NCI-H82 treated with DMSO at 0.1 percent for 48 hours (cell line): ENCODE measurements at regions not wholly inside any gene's neighbourhood (a gene's known extent, or its start where the extent isn't known, plus 50 kb on each side); places are given as distances from the start of the nearest gene placed in this dataset.
"Not testable (repeated sequence)": the region's sequence is repeated elsewhere in the genome, so short reads cannot be mapped to it uniquely, and the experiment has no call there.

Source experiments
- DNase-seq: peaks from one replicate; lab custom pipeline; 2025; ENCODE audit not compliant: unreplicated experiment; lab: John Stamatoyannopoulos, UW

DNA sequence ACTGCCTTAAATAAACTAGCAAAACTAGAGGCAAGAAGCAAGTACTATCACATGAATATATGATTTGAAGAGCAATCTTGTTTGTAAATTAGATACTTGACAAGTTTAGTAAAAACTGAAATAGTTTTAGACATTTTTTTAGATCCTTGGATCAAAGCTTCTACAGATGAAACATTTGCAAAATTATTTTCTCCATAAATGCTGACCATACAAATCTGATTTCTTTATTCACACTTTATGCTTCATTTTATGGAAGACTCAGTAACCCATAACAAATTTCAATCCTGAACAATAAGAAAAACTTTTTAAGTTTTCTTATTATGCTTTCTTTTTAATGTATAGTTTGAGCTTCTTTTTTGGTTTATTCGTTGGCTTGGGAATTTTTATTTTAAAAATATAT is 750.2 kb upstream of the SLITRK5 start:
- no peak for DNase-seq

DNA sequence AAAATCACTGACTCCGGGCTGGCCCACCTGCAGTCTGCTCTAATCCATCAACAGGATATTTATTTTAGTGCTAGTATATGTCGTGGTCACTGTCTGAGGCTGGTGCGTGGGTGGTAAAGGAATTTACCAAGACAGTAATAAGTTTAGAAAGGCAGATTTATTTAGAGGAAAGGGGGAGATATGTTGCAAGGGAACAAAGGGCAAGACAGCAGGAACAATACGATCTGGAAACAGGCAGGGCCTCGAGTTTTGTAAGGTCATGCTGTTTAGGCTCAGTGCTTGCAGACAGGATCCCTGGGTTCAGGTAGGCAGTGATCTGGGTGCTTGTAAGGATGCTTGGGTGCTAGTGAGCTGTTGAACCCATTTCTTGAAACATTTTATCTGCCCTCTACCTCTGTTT is 748.2 kb upstream of the SLITRK5 start:
- no peak for DNase-seq

DNA sequence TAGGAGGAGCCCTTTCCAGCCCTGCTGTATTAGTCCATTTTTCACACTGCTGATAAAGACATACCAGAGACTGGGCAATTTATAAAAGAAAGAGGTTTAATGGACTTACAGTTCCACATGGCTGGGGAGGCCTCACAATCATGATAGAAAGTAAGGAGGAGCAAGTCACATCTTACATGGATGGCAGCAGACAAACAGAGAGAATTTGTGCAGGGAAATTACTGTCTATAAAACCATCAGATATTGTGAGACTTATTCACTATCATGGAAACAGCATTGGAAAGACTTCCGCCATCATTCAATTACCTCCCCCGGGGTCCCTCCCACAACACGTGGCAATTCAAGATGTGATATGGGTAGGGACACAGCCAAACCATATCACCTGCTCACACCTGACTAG is 744.3 kb upstream of the SLITRK5 start:
- not testable (repeated sequence) for DNase-seq

DNA sequence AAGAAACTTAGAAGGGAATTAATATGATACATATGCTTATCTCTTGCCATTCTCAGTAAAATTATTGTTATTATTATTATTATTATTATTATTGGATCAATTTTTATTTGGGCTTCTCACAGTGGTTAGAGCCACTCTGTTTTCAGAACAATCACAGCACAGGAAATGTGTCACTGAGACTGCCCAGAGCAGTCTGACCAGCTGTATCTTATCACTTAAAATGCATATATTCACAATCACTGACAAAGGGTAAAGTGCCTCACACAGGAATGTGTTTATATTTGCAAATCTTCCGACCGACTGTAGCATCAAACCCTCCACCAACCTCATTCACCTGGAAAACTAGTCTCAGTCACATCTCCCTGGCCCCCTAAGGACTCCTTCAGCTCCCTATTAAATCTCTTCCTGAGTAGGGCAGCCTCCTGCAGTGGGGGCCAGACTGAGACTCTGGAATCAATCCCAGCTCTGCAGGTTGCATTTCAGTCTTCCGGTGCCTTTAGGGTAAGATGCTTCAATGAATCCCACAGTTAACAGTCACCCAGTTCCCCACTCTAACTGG is 738.3 kb upstream of the SLITRK5 start:
- DNase-seq = no peak

DNA sequence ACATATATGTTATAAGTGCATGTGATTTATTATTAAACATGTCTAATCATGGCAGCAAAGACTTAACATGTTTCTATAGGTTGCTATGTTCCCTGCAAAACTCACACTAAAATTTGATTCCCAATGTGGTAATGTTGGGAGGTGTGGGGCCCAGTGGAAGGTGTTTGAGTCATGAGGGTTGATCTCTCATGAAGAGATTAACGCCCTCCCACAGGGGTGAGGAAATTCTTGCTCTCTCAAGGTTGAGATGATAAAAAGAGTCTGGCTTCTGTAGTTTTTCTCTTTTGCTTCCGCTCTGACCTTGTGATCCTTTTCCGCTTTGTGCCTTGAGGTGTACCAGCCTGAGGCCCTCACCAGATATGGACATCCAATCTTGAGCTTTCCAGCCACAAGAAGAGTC is 737.5 kb upstream of the SLITRK5 start:
- DNase-seq = no peak

DNA sequence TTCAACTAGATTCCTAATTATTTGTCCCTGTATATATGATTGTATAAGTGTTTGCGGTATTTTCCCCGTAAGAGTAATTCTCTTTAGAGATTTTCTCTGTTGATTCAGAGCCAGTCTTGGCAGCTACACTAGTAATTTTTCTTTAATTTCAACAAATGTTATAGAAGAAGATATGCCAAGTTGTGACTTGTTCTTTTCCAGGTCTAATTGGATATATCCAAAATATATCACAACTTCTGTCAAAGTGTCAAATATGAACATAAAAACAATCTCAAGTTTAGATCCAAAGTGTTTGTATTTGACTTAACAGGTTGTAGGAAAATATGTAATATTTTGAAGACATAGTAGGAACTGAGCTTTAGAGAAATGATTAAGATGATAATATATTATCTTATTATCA is 733.9 kb upstream of the SLITRK5 start:
- DNase-seq = no peak

DNA sequence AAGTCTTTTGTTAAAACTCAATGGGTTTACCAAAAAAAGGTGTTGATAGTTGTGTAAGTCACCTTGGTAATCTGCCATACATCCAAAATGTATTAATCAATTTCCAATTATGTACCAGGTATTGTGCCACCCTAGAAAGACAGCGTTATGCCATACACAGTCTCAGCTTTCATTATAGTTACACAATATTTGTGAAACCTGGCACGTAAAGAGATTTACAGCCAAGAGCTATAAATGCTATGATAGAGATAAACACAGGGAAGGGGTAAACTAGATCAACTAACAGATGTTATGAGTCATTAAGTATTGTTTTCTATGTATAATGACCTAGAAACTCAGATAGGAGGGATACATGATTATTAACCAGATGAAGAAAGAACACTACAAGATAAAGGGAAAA is 725.6 kb upstream of the SLITRK5 start:
- no peak for DNase-seq

DNA sequence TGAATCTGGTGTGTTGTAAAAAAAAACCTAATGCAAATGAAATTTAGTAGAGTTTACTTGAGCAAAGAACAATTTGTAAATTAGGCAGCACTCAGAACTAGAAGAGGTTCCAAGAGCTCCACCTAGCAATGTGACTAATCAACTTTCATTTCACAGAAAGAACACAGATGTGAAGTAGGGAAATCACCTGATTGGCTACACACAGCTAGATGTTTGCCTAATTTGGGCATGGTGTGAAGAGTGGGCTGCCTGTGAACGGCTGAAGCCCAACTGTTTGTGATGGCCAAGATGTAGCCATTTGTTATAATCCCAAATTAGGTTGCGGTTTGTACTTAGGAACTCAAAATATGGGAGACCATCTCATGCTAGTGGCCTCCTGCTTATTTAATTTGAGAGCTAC is 724.4 kb upstream of the SLITRK5 start:
- DNase-seq = no peak

DNA sequence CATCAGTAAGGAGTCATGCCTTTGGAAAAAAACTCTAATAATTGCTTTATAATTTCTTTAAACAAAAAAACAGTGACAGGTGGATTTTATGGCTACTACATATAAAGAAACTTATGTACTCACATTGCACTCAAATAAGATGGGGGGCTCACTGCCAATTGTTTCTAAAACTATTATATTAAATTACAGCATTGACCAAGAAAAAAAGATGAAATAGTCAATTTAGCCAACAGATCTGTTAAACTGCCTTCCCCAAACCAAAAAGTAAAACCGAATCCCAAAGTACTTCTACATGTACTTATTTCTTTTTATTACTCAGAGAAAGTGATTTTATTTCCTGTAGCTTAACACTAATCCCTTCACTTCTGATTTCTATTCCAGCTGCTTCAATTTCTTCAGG is 716.8 kb upstream of the SLITRK5 start:
- DNase-seq = no peak

DNA sequence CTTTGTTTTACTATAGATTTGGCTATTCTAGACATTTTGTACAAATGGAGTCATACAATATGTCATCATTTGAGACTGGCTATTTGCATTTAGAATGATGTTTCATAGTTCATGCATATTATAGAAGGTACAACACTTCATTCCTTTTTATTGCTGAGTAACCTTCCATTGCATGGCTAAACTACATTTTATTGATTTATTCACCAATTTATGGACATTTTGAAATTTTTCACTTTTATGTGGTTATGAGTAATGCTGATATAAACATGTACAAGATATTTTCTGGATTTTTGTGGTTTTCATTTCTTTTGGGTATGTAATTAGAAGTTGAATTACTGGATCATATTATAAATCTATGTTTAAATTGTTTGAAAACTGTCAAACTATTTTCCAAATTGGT is 710.3 kb upstream of the SLITRK5 start:
- DNase-seq = no peak

DNA sequence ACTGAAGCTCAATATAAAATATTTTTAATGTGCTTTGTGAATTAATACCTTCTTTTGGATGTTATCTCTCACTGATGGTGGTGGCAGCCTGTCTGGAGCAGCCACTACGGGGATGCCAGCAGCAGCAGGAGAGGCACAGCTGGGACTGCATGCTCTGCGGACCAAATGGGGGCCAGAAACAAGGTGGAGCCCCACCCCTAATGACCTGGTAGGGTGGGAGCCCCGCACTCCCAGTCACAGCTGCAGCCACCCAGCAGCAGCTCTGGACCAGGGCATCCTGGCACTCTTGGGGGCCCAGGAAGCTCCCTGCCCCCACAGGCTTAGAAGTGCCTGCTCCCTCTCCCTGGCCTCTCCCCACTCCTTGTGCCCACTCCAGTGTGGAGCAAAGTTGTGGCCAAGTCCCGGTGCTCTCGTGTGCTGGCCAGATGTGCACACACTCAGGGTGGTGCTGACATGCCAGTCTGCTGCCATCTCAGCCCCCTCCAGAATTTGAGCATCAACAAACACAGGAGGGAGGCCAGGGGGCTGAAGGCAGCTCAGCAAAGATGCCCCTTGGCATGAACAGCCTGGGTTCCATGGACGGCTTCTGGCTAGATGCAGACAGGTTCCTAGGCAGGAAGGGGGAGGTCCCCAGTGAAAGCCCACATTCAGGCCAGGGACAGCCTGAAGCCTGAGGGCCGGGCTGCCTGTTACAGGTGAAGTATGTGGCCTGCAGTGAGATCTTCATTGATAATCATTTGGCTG is 696.7 kb upstream of the SLITRK5 start:
- no peak for DNase-seq

DNA sequence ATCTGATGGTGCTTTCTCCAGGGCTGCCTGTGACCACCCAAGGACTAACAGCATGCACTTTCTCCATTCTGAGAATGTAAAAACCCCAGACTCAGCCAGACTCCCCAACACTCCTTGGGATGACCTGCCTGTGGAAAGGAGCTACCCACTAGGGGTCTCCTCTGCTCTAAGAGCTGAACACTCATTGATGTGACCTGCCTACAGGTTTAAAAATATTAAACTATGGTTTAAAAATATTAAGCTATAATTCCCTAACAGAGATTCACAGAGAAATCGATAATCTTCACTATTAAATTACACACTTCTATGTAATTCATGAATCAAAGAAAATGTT is 696.2 kb upstream of the SLITRK5 start:
- DNase-seq = no peak

DNA sequence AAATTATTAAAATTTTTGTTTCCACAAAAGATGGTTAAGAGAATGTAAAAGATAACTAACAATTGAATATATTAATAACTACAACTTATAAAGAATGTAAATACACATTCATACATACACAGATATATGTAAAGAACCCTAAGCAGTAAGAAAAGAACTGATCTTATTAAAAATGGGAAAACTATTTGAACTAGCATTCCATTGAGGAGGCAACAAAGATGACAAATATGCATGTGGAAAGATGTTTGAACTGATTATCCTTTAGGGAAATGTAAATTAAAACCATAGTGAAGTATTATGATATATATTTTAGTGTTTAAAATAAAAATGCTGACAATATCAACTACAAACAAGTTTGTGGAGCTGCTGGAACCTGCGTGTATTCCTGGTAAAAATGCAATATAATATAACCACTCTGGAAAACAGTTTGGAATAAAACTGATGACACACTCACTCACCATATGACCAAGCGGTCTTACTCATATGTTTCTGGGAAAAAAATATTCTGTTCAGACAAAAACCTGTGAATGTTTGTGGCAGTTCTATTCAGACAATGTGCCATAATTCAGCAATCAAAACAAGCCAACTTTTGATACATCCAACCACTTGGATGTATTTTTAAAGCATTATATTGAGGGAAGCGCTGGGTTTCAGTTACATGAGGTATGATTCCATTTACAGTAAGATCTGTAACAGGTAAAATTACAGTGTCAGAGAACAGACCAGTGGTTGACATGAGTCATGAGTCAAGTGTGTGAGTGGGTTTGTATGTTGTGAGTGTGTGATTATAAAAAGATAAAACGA is 694.4 kb upstream of the SLITRK5 start:
- DNase-seq = no peak

DNA sequence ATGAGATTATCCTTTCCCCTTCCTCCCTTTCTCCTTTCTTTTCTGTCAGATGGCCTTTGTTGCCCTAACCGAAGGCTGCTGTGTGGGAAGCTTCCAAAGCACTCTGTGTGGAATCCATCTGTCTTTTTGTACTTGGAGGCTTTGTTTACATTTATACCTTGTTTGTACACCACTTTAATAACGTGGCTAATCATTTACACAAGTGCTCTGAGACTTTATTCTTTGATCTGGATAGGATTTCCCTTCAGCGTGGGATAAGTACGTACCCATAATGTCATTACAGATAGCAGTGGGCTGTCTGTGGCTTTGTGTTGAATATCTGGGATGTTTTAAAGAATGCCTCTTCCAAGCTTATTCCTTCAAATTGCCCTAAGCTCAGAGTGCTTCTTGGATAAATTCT is 684.7 kb upstream of the SLITRK5 start:
- DNase-seq = peak; percentile 80

DNA sequence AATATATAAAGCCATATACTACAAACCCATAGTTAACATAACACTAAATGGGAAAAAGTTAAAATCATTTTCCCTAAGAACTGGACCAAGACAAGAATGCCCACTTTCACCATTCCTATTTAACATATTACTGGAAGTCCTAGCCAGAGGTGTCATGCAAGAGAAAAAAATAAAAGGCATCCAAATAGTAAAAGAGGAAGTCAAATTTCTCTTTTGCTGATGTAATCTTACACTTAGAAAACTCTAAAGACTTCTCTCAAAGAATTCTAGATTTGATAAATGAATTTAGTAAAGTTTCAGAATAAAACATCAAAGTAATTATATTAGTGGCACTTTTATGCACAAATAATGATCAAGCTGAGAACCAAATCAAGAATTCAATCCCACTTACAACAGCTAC is 678.9 kb upstream of the SLITRK5 start:
- DNase-seq = no peak

DNA sequence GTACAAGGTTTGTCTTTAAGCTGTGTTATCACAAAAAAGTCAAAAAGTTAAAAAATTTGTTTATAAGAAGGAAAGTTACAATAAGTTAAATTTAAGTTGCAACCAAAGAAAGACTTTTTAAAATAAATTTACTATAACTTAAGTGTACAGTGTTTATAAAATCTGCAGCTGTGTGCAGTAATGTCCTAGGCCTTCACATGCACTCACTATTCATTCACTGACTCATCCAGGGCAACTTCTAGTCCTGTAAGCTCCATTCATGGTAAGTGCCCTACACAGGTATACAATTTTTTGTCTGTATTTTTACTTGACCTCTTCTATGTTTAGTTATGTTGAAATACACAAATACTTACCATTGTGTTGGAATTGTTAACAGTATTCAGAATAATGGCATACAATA is 667.9 kb upstream of the SLITRK5 start:
- no peak for DNase-seq

DNA sequence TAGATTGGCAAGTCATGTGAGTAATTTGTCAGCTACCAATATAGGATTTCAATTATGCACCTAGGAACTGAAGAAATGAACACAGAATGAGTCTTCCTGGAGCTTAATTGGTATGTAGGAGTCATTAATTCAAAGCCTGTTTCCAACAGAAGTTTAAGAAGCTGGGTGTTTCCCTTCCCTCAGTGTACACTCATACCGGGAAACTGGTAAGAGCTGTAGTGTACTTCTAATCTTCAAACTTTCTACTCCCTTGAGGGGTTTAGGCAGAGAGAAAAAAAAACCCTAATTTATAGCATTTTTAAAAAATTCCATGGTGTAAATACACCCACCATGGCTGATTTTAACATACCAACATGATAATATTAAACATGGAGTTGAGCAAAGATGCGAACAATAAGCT is 665.7 kb upstream of the SLITRK5 start:
- DNase-seq = no peak

DNA sequence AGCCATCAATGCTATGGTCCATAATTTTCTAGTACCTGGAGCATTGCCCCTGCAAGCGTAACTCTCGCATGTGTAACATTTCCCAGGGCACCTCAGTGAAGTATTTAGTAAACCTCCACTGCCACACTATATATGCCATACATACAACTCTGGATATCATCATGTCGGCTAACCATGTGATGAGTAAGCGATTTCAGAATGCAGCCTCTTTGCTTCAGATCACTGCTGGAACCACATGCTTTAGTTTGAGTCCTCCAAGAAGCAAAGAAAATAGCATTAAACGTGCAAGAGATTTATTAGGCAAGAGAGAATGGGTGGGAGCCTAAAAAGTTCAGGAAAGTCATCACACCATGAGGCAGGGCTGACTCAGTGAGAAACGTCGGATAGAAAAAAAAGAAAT is 635.6 kb upstream of the SLITRK5 start:
- DNase-seq = no peak

DNA sequence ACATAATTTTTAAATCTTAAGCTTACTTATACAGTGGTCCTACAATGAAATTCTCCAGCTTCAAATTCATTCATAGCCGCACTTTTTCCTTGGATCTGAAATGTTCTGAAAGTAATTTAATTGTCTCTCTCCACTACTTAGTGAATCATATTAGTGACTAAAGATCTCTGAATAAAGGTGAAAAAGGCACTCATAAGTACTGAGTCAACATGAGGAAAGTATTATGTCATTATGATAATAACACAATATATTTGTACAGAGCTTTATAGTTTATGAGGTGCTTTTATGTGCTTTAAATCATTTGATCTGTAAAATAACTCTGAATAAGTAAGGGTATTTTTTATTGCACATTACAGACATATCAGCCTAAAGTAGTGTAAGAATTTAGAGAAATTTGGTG is 628.2 kb upstream of the SLITRK5 start:
- DNase-seq = no peak

DNA sequence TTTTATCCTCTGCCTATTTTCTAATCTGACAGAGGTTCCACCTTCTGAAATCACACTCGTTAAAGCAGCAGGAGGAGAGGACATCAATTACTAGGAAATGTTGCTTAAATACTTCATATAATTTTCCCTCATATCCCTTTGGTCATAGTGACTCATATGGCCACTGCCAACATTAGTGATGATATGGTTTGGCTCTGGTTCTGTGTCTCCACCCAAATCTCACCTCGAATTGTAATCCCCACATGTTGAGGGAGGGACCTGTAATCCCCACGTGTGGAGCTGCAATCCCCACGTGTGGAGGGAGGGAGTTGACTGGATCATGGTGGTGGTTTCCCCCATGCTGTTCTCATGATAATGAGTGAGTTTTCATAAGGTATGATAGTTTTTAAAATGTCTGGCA is 618.4 kb upstream of the SLITRK5 start:
- no peak for DNase-seq

DNA sequence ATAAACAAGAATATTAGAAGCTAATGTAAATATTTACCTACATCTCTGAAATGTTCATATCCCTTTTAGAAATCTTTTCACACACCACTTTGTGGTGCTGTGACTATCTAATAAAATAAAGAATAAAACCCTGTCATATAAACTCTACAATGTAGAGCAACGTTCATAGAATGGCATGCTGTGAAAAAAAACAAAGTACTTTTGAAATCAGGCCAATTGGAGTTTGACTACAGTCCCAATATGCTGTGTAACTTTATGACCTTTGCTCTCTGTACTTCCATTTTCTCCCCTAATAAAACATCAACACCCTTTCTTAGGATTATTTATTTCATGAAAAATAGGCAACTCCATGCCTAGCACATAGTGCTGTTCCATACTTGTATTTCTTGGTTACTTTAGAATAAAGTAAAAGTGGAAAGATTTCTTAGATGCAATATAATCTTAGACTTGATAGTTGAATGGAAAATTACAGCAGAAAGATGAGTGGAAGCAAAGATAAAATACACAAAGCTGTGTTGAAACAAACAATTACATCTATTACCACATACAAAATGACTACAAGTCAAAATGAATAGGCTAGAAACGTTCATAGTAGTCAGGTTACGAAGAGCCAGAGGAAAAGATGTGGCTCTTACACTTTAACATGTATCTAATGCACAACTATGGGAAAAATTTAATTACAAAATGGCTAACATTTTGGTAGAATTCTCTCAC is 613.2 kb upstream of the SLITRK5 start:
- DNase-seq = no peak

DNA sequence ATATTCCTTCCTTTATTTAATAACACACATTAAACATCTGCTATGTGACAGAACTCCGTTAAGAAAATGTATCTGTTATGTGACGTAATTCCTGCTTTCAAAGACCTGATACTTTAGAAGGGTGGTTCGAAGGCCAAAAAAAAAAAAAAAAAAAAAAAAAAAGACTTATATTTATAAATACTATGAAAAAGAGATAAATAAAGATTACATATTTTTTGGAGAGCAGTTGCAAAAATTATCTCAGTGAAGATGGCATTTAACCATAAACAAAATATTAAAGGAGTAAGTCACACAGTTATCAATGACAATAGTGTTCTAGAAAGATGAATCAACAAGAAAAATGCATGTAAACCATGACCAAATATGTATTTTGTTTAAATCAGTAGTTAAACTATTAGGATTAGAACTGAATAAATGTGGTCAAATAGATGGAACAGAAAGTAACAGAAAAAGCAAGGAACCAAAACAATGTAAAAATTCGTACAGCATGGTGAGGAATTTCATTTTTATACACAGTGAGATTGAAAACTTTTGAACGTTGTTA is 612.3 kb upstream of the SLITRK5 start:
- DNase-seq = no peak
